Cardiac muscle cell (in vitro differentiated cells and primary cell): ENCODE measurements at regions not wholly inside any gene's neighbourhood (a gene's known extent, or its start where the extent isn't known, plus 50 kb on each side); places are given as distances from the start of the nearest gene placed in this dataset.

Experiments used
- DNase-seq, 2 donors: peaks; one replicate each; pipeline versions ENCODE4 v3.0.0 to v3.0.0-alpha.2; 2010 to 2017; ENCODE audit warnings: low read depth in 1 of 2, low spot score in 1 of 2
- H3K27ac ChIP-seq: fragments of 200-600 bp; sonication (generic); 2 replicates; pipeline ENCODE4 v1.5.1; 2016
- H3K27me3 ChIP-seq: fragments of 200-600 bp; sonication (generic); 2 replicates; pipeline ENCODE4 v1.6.0; 2016; ENCODE audit warnings: control low read depth
- H3K36me3 ChIP-seq: fragments of 200-600 bp; sonication (generic); 2 replicates; pipeline ENCODE4 v1.5.1; 2016; ENCODE audit warnings: control low read depth
- H3K4me1 ChIP-seq: fragments of 200-600 bp; sonication (generic); 2 replicates; pipeline ENCODE4 v1.8.1; 2017; ENCODE audit warnings: low read depth, mild to moderate bottlenecking, mixed run types
- H3K4me3 ChIP-seq: fragments of 200-600 bp; sonication (generic); 2 replicates; pipeline ENCODE4 v1.5.1; 2016; ENCODE audit warnings: mild to moderate bottlenecking
- H3K9me3 ChIP-seq: fragments of 200-600 bp; sonication (generic); 2 replicates; pipeline ENCODE4 v1.5.1; 2017; ENCODE audit warnings: low read depth, mild to moderate bottlenecking, control low read depth
- TF ChIP-seq, protein P1 (sequence below): IDR thresholded peaks from 2 replicates; pipeline ENCODE4 v1.5.1; 2012; ENCODE audit warnings: low read depth, mild to moderate bottlenecking, low read length

DNA sequence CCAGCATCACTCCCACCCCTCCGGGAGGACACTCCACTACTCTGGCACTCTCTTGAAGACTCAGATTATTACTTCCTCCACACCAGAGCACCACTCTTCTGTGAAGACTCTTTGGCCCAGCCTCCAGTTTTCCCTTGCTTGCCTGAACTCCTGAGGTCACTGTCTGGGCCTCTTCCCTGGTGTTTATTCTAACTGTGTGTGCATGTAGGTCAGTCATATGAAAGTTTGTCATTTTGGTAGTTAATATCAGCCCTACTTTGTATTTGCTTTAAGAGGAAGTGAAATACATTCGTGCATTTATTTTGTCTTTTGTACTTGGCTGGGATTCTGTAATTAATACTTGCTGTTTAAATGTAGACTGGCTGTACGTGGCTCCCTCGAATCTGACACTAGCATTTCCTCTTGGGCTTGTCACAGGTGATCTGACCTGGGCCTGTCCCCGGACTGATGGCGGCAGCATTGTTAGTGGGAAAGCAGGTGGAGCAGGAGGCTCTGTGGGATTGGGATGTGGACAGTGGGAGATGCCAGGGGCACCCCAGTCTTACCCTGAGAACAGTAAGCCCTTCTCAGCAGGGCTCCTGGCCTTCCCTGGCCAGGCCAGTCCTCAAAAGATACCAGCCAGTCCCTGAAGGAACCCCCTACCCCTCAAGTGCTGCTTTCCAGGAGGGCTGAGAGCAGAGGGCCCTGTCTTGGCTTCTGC, 350.5 kb downstream of the CDC5L start:
- no peak for DNase-seq
- no peaks in the 10 kb centered on the region for H3K27me3 ChIP-seq
- no peaks in the 10 kb centered on the region for H3K36me3 ChIP-seq
- H3K27ac ChIP-seq = no peak overlapping the region
- H3K4me3 ChIP-seq = no peak overlapping the region
- TF ChIP-seq, protein P1, sequence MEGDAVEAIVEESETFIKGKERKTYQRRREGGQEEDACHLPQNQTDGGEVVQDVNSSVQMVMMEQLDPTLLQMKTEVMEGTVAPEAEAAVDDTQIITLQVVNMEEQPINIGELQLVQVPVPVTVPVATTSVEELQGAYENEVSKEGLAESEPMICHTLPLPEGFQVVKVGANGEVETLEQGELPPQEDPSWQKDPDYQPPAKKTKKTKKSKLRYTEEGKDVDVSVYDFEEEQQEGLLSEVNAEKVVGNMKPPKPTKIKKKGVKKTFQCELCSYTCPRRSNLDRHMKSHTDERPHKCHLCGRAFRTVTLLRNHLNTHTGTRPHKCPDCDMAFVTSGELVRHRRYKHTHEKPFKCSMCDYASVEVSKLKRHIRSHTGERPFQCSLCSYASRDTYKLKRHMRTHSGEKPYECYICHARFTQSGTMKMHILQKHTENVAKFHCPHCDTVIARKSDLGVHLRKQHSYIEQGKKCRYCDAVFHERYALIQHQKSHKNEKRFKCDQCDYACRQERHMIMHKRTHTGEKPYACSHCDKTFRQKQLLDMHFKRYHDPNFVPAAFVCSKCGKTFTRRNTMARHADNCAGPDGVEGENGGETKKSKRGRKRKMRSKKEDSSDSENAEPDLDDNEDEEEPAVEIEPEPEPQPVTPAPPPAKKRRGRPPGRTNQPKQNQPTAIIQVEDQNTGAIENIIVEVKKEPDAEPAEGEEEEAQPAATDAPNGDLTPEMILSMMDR = no peak
- no peaks in the 10 kb centered on the region for H3K9me3 ChIP-seq
- peaks cover 4% of the 10 kb centered on the region for H3K4me1 ChIP-seq

DNA sequence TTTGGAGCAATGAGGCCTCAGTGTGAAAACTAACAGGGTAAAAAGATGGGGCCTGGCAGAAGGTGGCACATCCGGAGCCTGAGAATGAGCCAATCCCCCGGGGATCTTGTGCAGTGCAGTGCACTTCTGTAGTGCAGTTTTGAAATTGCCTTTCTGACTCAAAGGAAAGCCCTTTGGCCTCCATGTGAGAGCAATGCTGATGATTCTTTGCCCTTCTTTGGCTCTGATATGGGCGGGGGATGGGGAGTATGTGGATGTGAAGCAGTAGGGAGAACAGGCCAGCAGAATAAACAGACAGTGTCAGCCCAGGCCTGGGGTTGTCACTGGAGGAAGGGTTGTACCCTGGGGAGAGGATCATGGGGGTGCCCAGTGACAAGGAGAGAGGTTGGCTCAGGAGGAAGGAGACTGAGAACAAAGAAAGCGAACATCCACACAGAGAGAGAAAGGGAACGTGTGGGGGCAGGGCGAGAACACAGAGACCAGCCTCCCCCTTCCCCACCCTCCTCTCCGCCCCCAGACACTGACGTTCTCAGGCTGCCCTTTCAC, 351.2 kb downstream of the CDC5L start:
- TF ChIP-seq, protein P1 = no peak
- H3K27me3 ChIP-seq = no peaks in the 10 kb centered on the region
- no peaks in the 10 kb centered on the region for H3K36me3 ChIP-seq
- H3K27ac ChIP-seq = no peak overlapping the region
- H3K9me3 ChIP-seq = no peaks in the 10 kb centered on the region
- H3K4me3 ChIP-seq = no peak overlapping the region
- peaks cover 4% of the 10 kb centered on the region for H3K4me1 ChIP-seq
- DNase-seq = peak; percentile 25 to 84

DNA sequence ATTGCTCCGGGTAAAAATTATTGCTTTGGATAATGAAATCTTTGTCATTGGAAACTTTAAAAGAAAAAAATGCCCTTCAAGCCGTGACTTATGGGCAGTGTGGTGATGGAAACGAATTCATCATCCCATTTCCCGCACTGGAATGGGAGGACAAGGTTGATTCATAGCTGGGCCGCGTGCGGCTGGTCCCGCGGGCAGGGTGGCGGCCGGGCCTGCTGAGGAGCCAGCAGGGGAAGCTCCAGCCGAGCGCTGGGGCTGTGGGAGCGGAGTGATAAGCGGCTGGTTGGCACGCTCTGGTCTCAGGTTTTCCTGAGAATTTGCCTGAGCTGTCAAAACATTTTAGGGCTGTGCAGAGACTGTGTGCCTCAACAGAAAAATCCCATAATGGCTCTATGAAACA, 351.7 kb downstream of the CDC5L start:
- peaks cover 4% of the 10 kb centered on the region for H3K4me1 ChIP-seq
- H3K27me3 ChIP-seq = no peaks in the 10 kb centered on the region
- H3K9me3 ChIP-seq = no peaks in the 10 kb centered on the region
- no peak overlapping the region for H3K4me3 ChIP-seq
- no peak overlapping the region for H3K27ac ChIP-seq
- peak in 1 of 2 donors; percentile 40 for DNase-seq
- no peaks in the 10 kb centered on the region for H3K36me3 ChIP-seq
- TF ChIP-seq, protein P1 = no peak

DNA sequence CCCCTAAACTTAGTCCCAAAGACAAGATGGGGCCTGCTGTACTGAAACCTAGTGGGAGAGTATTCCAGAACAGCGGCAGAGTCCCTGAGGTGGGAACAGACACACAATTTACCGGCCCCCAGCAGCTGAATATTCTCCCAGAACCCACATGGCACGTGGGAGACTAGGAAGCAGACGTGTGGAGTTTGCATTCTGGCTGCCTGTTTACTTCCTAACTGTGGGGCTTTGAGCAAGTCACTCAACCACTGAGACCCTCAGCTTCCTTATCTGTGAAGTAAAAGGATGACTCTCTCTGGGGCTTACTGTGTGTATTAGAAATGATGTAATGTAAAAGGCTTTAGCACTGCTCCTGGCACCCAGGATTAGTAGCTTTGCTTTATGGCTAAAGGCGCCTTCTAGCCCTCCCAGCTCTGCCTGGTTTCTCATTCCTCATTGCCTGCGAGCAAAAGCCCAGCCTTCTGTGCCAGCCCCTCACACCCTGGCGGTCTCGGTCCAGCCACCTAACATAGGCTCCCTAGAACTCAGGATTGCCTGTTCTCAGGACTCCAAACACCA, 353.1 kb downstream of the CDC5L start:
- H3K27ac ChIP-seq = no peak overlapping the region
- H3K9me3 ChIP-seq = no peaks in the 10 kb centered on the region
- no peaks in the 10 kb centered on the region for H3K27me3 ChIP-seq
- H3K36me3 ChIP-seq = no peaks in the 10 kb centered on the region
- no peak for DNase-seq
- no peak overlapping the region for H3K4me3 ChIP-seq
- H3K4me1 ChIP-seq = peaks cover 4% of the 10 kb centered on the region
- TF ChIP-seq, protein P1 = no peak

DNA sequence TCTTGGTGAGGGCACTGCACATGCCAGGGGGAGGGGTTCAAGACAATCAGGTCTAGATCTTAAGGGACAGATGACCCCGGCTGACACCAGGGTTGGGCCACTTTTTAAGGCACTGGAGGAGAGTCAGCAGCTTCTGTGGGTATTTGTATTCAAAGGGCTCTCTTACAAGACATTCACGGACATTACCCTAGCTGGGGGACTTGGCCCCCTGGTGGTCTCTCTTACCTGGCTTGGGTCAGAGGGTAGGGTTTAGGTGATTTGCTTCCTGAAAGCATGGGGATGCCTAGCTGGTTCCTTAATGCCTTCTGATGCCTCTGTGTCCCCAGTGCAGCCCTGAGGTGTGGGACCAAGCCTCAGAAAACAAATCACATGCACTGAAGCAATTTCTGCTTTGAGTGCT, 354.7 kb downstream of the CDC5L start:
- Histone ChIP-seq H3K4me3 (no peak overlapping the region), H3K9me3 (no peaks in the 10 kb centered on the region), H3K27ac (no peak overlapping the region), H3K27me3 (no peaks in the 10 kb centered on the region), H3K36me3 (no peaks in the 10 kb centered on the region), H3K4me1 (peaks cover 4% of the 10 kb centered on the region)
- TF ChIP-seq, protein P1 = no peak
- no peak for DNase-seq
